ENCODE measurements at regions not wholly inside any gene's neighbourhood (a gene's known extent, or its start where the extent isn't known, plus 50 kb on each side); places are given as distances from the start of the nearest gene placed in this dataset.

GRCh38 chr20:48552550-48552949 is 275.2 kb downstream of the PREX1 start:
- no peak for TF ChIP-seq CTCF (conservative IDR thresholded peaks at IDR 0.05)
- TF ChIP-seq ZFX (IDR thresholded peaks at IDR 0.05), result no peak

Measured in C4-2B (cell line).